NT2/D1 (cell line): ENCODE measurements at regions not wholly inside any gene's neighbourhood (a gene's known extent, or its start where the extent isn't known, plus 50 kb on each side); places are given as distances from the start of the nearest gene placed in this dataset.

Source experiments
- DNase-seq: peaks from one replicate; pipeline ENCODE4 v3.0.0-alpha.2; 2011; ENCODE audit warnings: low read depth, low spot score
- H3K27me3 ChIP-seq: 2 replicates; pipeline ENCODE4 v1.6.0; 2011; ENCODE audit warnings: mild to moderate bottlenecking; ENCODE audit not compliant: insufficient read length, insufficient read depth
- H3K36me3 ChIP-seq: 2 replicates; pipeline ENCODE4 v1.6.1; 2011; ENCODE audit warnings: mild to moderate bottlenecking, low read length, mixed read lengths; ENCODE audit not compliant: insufficient read depth, insufficient read length
- H3K4me1 ChIP-seq: 2 replicates; pipeline ENCODE4 v1.5.1; 2011; ENCODE audit not compliant: insufficient read depth, insufficient read length
- H3K4me3 ChIP-seq: 2 replicates; pipeline ENCODE4 v1.5.1; 2011; ENCODE audit warnings: low read depth; ENCODE audit not compliant: insufficient read length
- H3K9ac ChIP-seq: 2 replicates; pipeline ENCODE4 v1.6.0; 2011; ENCODE audit warnings: low read depth; ENCODE audit not compliant: insufficient read length
- H3K9me3 ChIP-seq: 2 replicates; pipeline ENCODE4 v1.5.1; 2011; ENCODE audit warnings: mild to moderate bottlenecking, low read length; ENCODE audit not compliant: insufficient read depth
- SUZ12 ChIP-seq: IDR thresholded peaks from 2 replicates; pipeline ENCODE4 v1.6.1; 2011; ENCODE audit not compliant: insufficient read length, insufficient read depth; ENCODE audit errors: extremely low read depth
- YY1 ChIP-seq: IDR thresholded peaks from 2 replicates; pipeline ENCODE4 v1.6.1; 2011; ENCODE audit not compliant: insufficient read length, insufficient read depth
- ZNF274 ChIP-seq: IDR thresholded peaks from 2 replicates; pipeline ENCODE4 v1.6.1; 2011; ENCODE audit warnings: mild to moderate bottlenecking, low read depth, low read length

- H3K4me1 ChIP-seq, result no peaks in the 10 kb centered on the region
Measured at GRCh38 chr10:130963052-130963393, 348.5 kb downstream of the TCERG1L start.

GRCh38 chr10:130963786-130964522 lies 347.6 kb downstream of the TCERG1L start:
- no peak for DNase-seq

More at GRCh38 chr10:130963052-130963393, 348.5 kb downstream of the TCERG1L start:
- Histone ChIP-seq H3K4me3 (no peak overlapping the region), H3K27me3 (no peaks in the 10 kb centered on the region), H3K36me3 (no peaks in the 10 kb centered on the region), H3K9ac (no peak overlapping the region), H3K9me3 (no peaks in the 10 kb centered on the region)
- TF ChIP-seq YY1 (no peak), ZNF274 (no peak), SUZ12 (no peak)
- no peak for DNase-seq

GRCh38 chr10:130964771-130965170 lies 346.8 kb downstream of the TCERG1L start:
- Histone ChIP-seq H3K4me1 (no peaks in the 10 kb centered on the region), H3K36me3 (no peaks in the 10 kb centered on the region), H3K9me3 (no peaks in the 10 kb centered on the region), H3K27me3 (no peaks in the 10 kb centered on the region), H3K4me3 (no peak overlapping the region), H3K9ac (no peak overlapping the region)
- DNase-seq, result no peak
- TF ChIP-seq ZNF274 (no peak), SUZ12 (no peak), YY1 (no peak)

More at GRCh38 chr10:130963786-130964522, 347.6 kb downstream of the TCERG1L start:
- Histone ChIP-seq H3K27me3 (no peaks in the 10 kb centered on the region), H3K9ac (no peak overlapping the region), H3K9me3 (no peaks in the 10 kb centered on the region), H3K4me3 (no peak overlapping the region), H3K36me3 (no peaks in the 10 kb centered on the region), H3K4me1 (no peaks in the 10 kb centered on the region)
- TF ChIP-seq ZNF274, result no peak
- no peak for TF ChIP-seq SUZ12
- no peak for TF ChIP-seq YY1

GRCh38 chr10:130967161-130967560 lies 344.4 kb downstream of the TCERG1L start:
- H3K4me3 ChIP-seq, result no peak overlapping the region
- no peak for TF ChIP-seq ZNF274
- TF ChIP-seq SUZ12, result no peak
- TF ChIP-seq YY1, result no peak
- no peak overlapping the region for H3K9ac ChIP-seq
- H3K9me3 ChIP-seq, result no peaks in the 10 kb centered on the region
- no peaks in the 10 kb centered on the region for H3K4me1 ChIP-seq
- no peaks in the 10 kb centered on the region for H3K27me3 ChIP-seq
- no peak for DNase-seq
- no peaks in the 10 kb centered on the region for H3K36me3 ChIP-seq

- Histone ChIP-seq H3K36me3 (no peaks in the 10 kb centered on the region), H3K27me3 (no peaks in the 10 kb centered on the region), H3K4me3 (no peak overlapping the region), H3K9me3 (no peaks in the 10 kb centered on the region), H3K4me1 (no peaks in the 10 kb centered on the region), H3K9ac (no peak overlapping the region)
- TF ChIP-seq ZNF274, result no peak
- TF ChIP-seq YY1, result no peak
- TF ChIP-seq SUZ12, result no peak
- DNase-seq, result no peak
Measured at GRCh38 chr10:130967784-130968183, 343.7 kb downstream of the TCERG1L start.

- DNase-seq, result no peak
- Histone ChIP-seq H3K9me3 (no peaks in the 10 kb centered on the region), H3K9ac (no peak overlapping the region), H3K4me3 (no peak overlapping the region), H3K27me3 (no peaks in the 10 kb centered on the region), H3K36me3 (no peaks in the 10 kb centered on the region), H3K4me1 (no peaks in the 10 kb centered on the region)
- no peak for TF ChIP-seq YY1
- TF ChIP-seq SUZ12, result no peak
- TF ChIP-seq ZNF274, result no peak
Measured at GRCh38 chr10:130968511-130968910, 343.0 kb downstream of the TCERG1L start.

GRCh38 chr10:130968964-130969363 lies 342.6 kb downstream of the TCERG1L start:
- no peak for DNase-seq
- Histone ChIP-seq H3K4me1 (no peaks in the 10 kb centered on the region), H3K9ac (no peak overlapping the region), H3K36me3 (no peaks in the 10 kb centered on the region), H3K4me3 (no peak overlapping the region), H3K9me3 (no peaks in the 10 kb centered on the region), H3K27me3 (no peaks in the 10 kb centered on the region)
- TF ChIP-seq ZNF274 (no peak), YY1 (no peak), SUZ12 (no peak)
